ENCODE measurements at regions not wholly inside any gene's neighbourhood (a gene's known extent, or its start where the extent isn't known, plus 50 kb on each side); places are given as distances from the start of the nearest gene placed in this dataset.
A peak's percentile ranks its signal among the peaks of the same experiment; 100 is the strongest.

GRCh38 chr12:4034921-4035320, 161.7 kb upstream of the PARP11 start:
- H3K27ac ChIP-seq (ENCODE audit: low read length, poor library complexity, severe bottlenecking), result no peak overlapping the region
- peaks cover 15% of the 10 kb centered on the region for H3K4me1 ChIP-seq (ENCODE audit: control insufficient read depth, insufficient read depth, low read depth, low read length)
- no peak overlapping the region for H3K4ac ChIP-seq (ENCODE audit: low read depth in 1 of 2, low read length in 2 of 2)
- H3K23ac ChIP-seq (ENCODE audit: low read length in 2 of 2), result no peak overlapping the region
- no peak overlapping the region for H3K4me2 ChIP-seq (ENCODE audit: low read length, poor library complexity, severe bottlenecking)
- no peaks in the 10 kb centered on the region for H3K9me3 ChIP-seq (ENCODE audit: control insufficient read depth, low read length)
- H4K8ac ChIP-seq (ENCODE audit: low read length), result no peak overlapping the region
- H3K14ac ChIP-seq (ENCODE audit: low read length in 2 of 2), result no peak overlapping the region
- no peak overlapping the region for H3K9ac ChIP-seq (ENCODE audit: low read length)
- 36% methylated on average over 2 of the region's 2 CpGs for WGBS
- H3K79me1 ChIP-seq (replicated peaks; ENCODE audit: low read length, poor library complexity, severe bottlenecking), result no peaks in the 10 kb centered on the region
- H2AFZ ChIP-seq (ENCODE audit: low read depth, low read length), result no peak overlapping the region
- no peak overlapping the region for H3K18ac ChIP-seq (ENCODE audit: low read depth in 1 of 2, low read length in 2 of 2)
- H2BK5ac ChIP-seq (ENCODE audit: low read depth, low read length, poor library complexity, severe bottlenecking), result no peak overlapping the region
- H2BK15ac ChIP-seq (ENCODE audit: low read depth, poor library complexity, severe bottlenecking), result no peak overlapping the region
- no peak overlapping the region for H2BK12ac ChIP-seq (ENCODE audit: low read length in 2 of 2)
- no peak overlapping the region for H4K91ac ChIP-seq (ENCODE audit: low read length)
- H3K4me3 ChIP-seq (ENCODE audit: insufficient read depth in 1 of 2, low read depth in 1 of 2, low read length in 2 of 2), result no peak overlapping the region
- peaks cover 13 to 16% of the 10 kb centered on the region in 2 experiments for H3K27me3 ChIP-seq (ENCODE audit: control insufficient read depth in 1 of 2, insufficient read depth in 1 of 2, low read length in 2 of 2)
- no peak overlapping the region for H2BK120ac ChIP-seq (ENCODE audit: low read depth, low read length)
- H3K36me3 ChIP-seq (ENCODE audit: control insufficient read depth in 1 of 2, insufficient read depth in 2 of 2, low read depth in 1 of 2, low read length in 2 of 2), result no peaks in the 10 kb centered on the region
- no peak overlapping the region for H2AK5ac ChIP-seq (ENCODE audit: low read length, severe bottlenecking)
- DNase-seq, result peak; percentile 64

- Histone ChIP-seq H3K9ac (ENCODE audit: low read length) (peak overlapping the region; percentile 5), H2BK12ac (ENCODE audit: low read length in 2 of 2) (no peak overlapping the region), H3K4me3 (ENCODE audit: insufficient read depth in 1 of 2, low read depth in 1 of 2, low read length in 2 of 2) (no peak overlapping the region), H2BK120ac (ENCODE audit: low read depth, low read length) (no peak overlapping the region), H3K14ac (ENCODE audit: low read length in 2 of 2) (no peak overlapping the region), H4K91ac (ENCODE audit: low read length) (no peak overlapping the region), H3K36me3 (ENCODE audit: control insufficient read depth in 1 of 2, insufficient read depth in 2 of 2, low read depth in 1 of 2, low read length in 2 of 2) (no peaks in the 10 kb centered on the region), H3K23ac (ENCODE audit: low read length in 2 of 2) (no peak overlapping the region), H3K27me3 (ENCODE audit: control insufficient read depth in 1 of 2, insufficient read depth in 1 of 2, low read length in 2 of 2) (peaks cover 3 to 6% of the 10 kb centered on the region in 2 experiments), H3K4me2 (ENCODE audit: low read length, poor library complexity, severe bottlenecking) (no peak overlapping the region), H2AK5ac (ENCODE audit: low read length, severe bottlenecking) (peak overlapping the region; percentile 36), H3K4ac (ENCODE audit: low read depth in 1 of 2, low read length in 2 of 2) (no peak overlapping the region), H3K4me1 (ENCODE audit: control insufficient read depth, insufficient read depth, low read depth, low read length) (peaks cover 15% of the 10 kb centered on the region), H3K27ac (ENCODE audit: low read length, poor library complexity, severe bottlenecking) (no peak overlapping the region), H2BK5ac (ENCODE audit: low read depth, low read length, poor library complexity, severe bottlenecking) (no peak overlapping the region), H2AFZ (ENCODE audit: low read depth, low read length) (no peak overlapping the region), H3K18ac (ENCODE audit: low read depth in 1 of 2, low read length in 2 of 2) (no peak overlapping the region), H3K79me1 (replicated peaks; ENCODE audit: low read length, poor library complexity, severe bottlenecking) (no peaks in the 10 kb centered on the region), H2BK15ac (ENCODE audit: low read depth, poor library complexity, severe bottlenecking) (no peak overlapping the region), H4K8ac (ENCODE audit: low read length) (no peak overlapping the region), H3K9me3 (ENCODE audit: control insufficient read depth, low read length) (no peaks in the 10 kb centered on the region)
- peak; percentile 33 for DNase-seq
- 57% methylated on average over 5 of the region's 5 CpGs for WGBS
These were observed 159.9 kb upstream of the PARP11 start for GRCh38 chr12:4032924-4033615.

DNA sequence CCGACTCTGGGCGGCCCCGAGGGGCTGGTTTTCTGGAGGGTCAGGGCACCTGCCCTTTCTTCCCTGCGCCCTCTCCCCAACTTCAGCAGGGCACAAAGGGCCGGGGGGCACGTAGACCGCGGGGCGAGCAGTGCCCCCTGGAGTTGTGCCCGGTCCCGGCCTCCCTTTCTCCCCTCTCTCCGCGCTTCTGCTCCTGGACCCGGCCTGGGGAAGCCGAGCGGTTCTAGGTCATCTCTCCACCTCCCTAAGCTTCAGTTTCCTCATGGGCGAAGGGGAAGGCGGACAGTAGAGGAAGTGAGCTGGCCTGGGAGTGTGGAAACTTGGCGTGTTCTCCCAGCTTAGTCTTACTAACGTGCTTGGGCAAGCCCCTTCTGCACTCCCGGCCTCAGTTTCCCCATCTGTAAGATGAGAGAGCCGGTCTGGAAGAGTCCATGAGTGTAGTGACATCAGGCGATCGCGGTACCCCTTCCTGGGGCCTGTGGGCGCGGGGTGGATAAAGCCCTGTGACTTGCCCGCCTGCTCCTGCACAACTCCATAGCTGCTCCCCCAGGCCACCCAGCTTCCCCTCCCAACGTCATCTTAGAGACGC, 158.6 kb upstream of the PARP11 start:
- peak overlapping the region in 1 of 2 experiments; percentile 57 for H3K4me3 ChIP-seq (ENCODE audit: insufficient read depth in 1 of 2, low read depth in 1 of 2, low read length in 2 of 2)
- H3K18ac ChIP-seq (ENCODE audit: low read depth in 1 of 2, low read length in 2 of 2), result peak overlapping the region; percentile 81 to 96
- H2AK5ac ChIP-seq (ENCODE audit: low read length, severe bottlenecking), result peak overlapping the region; percentile 91
- peaks cover 25% of the 10 kb centered on the region for H3K4me1 ChIP-seq (ENCODE audit: control insufficient read depth, insufficient read depth, low read depth, low read length)
- H2BK15ac ChIP-seq (ENCODE audit: low read depth, poor library complexity, severe bottlenecking), result peak overlapping the region; percentile 90
- peak overlapping the region; percentile 80 to 82 for H3K4ac ChIP-seq (ENCODE audit: low read depth in 1 of 2, low read length in 2 of 2)
- H2BK5ac ChIP-seq (ENCODE audit: low read depth, low read length, poor library complexity, severe bottlenecking), result peak overlapping the region; percentile 95
- peak overlapping the region in 1 of 2 experiments; percentile 43 for H3K23ac ChIP-seq (ENCODE audit: low read length in 2 of 2)
- no peaks in the 10 kb centered on the region for H3K36me3 ChIP-seq (ENCODE audit: control insufficient read depth in 1 of 2, insufficient read depth in 2 of 2, low read depth in 1 of 2, low read length in 2 of 2)
- peak overlapping the region; percentile 93 for H4K8ac ChIP-seq (ENCODE audit: low read length)
- H2AFZ ChIP-seq (ENCODE audit: low read depth, low read length), result no peak overlapping the region
- DNase-seq, result peak; percentile 53
- peak overlapping the region; percentile 99 for H2BK120ac ChIP-seq (ENCODE audit: low read depth, low read length)
- no peak overlapping the region for H3K27ac ChIP-seq (ENCODE audit: low read length, poor library complexity, severe bottlenecking)
- peak overlapping the region in 1 of 2 experiments; percentile 78 for H3K14ac ChIP-seq (ENCODE audit: low read length in 2 of 2)
- peak overlapping the region; percentile 75 for H3K9ac ChIP-seq (ENCODE audit: low read length)
- no peaks in the 10 kb centered on the region for H3K9me3 ChIP-seq (ENCODE audit: control insufficient read depth, low read length)
- H4K91ac ChIP-seq (ENCODE audit: low read length), result peak overlapping the region; percentile 97
- peak overlapping the region; percentile 91 to 94 for H2BK12ac ChIP-seq (ENCODE audit: low read length in 2 of 2)
- no peaks in the 10 kb centered on the region for H3K79me1 ChIP-seq (replicated peaks; ENCODE audit: low read length, poor library complexity, severe bottlenecking)
- peaks cover 0 to 6% of the 10 kb centered on the region in 2 experiments for H3K27me3 ChIP-seq (ENCODE audit: control insufficient read depth in 1 of 2, insufficient read depth in 1 of 2, low read length in 2 of 2)
- H3K4me2 ChIP-seq (ENCODE audit: low read length, poor library complexity, severe bottlenecking), result peak overlapping the region; percentile 67
- WGBS, result 57% methylated on average over 23 of the region's 30 CpGs

GRCh38 chr12:4030929-4031702, 157.9 kb upstream of the PARP11 start:
- Histone ChIP-seq H3K4me2 (ENCODE audit: low read length, poor library complexity, severe bottlenecking) (peak overlapping the region; percentile 67), H4K91ac (ENCODE audit: low read length) (peak overlapping the region; percentile 97), H3K4me3 (ENCODE audit: insufficient read depth in 1 of 2, low read depth in 1 of 2, low read length in 2 of 2) (peak overlapping the region; percentile 28 to 61), H3K9me3 (ENCODE audit: control insufficient read depth, low read length) (no peaks in the 10 kb centered on the region), H2BK120ac (ENCODE audit: low read depth, low read length) (peak overlapping the region; percentile 99), H3K27ac (ENCODE audit: low read length, poor library complexity, severe bottlenecking) (peak overlapping the region; percentile 87), H3K18ac (ENCODE audit: low read depth in 1 of 2, low read length in 2 of 2) (peak overlapping the region; percentile 90 to 96), H3K36me3 (ENCODE audit: control insufficient read depth in 1 of 2, insufficient read depth in 2 of 2, low read depth in 1 of 2, low read length in 2 of 2) (no peaks in the 10 kb centered on the region), H2BK12ac (ENCODE audit: low read length in 2 of 2) (peak overlapping the region; percentile 91 to 94), H3K4ac (ENCODE audit: low read depth in 1 of 2, low read length in 2 of 2) (peak overlapping the region; percentile 82 to 89), H3K23ac (ENCODE audit: low read length in 2 of 2) (peak overlapping the region in 1 of 2 experiments; percentile 23), H2BK15ac (ENCODE audit: low read depth, poor library complexity, severe bottlenecking) (peak overlapping the region; percentile 90), H3K4me1 (ENCODE audit: control insufficient read depth, insufficient read depth, low read depth, low read length) (peaks cover 29% of the 10 kb centered on the region), H3K27me3 (ENCODE audit: control insufficient read depth in 1 of 2, insufficient read depth in 1 of 2, low read length in 2 of 2) (peaks cover 0 to 6% of the 10 kb centered on the region in 2 experiments), H2BK5ac (ENCODE audit: low read depth, low read length, poor library complexity, severe bottlenecking) (peak overlapping the region; percentile 95), H3K9ac (ENCODE audit: low read length) (peak overlapping the region; percentile 81), H4K8ac (ENCODE audit: low read length) (peak overlapping the region; percentile 93), H2AFZ (ENCODE audit: low read depth, low read length) (peak overlapping the region; percentile 76), H3K14ac (ENCODE audit: low read length in 2 of 2) (peak overlapping the region in 1 of 2 experiments; percentile 83), H3K79me1 (replicated peaks; ENCODE audit: low read length, poor library complexity, severe bottlenecking) (no peaks in the 10 kb centered on the region), H2AK5ac (ENCODE audit: low read length, severe bottlenecking) (peak overlapping the region; percentile 91)
- DNase-seq, result peak; percentile 98
- WGBS, result under 1% methylated on average over 60 of the region's 75 CpGs

All from mesenchymal stem cell (in vitro differentiated cells and primary cell).